ENCODE measurements at regions not wholly inside any gene's neighbourhood (a gene's known extent, or its start where the extent isn't known, plus 50 kb on each side); places are given as distances from the start of the nearest gene placed in this dataset.

DNA sequence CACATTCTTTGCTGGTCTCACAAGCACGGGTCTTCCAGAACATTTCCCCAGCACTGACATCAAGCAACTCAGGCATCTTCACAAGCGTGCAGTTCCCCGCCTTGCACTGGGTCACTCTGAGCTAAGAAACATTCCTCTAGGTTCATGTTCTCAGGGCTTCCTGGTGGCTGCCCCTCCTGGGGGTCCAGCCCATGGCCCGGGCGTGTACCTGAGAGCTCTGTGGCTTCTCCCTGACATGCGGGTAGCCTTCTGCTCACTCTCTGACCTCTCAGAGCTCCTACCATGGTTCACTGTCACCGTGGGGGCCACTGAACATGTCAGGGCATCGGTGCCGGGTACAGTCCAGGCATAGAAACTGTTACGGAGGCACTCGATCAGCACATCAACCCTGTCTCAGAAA, 87.5 kb downstream of the OLFM1 start:
- TF ChIP-seq, protein P1, sequence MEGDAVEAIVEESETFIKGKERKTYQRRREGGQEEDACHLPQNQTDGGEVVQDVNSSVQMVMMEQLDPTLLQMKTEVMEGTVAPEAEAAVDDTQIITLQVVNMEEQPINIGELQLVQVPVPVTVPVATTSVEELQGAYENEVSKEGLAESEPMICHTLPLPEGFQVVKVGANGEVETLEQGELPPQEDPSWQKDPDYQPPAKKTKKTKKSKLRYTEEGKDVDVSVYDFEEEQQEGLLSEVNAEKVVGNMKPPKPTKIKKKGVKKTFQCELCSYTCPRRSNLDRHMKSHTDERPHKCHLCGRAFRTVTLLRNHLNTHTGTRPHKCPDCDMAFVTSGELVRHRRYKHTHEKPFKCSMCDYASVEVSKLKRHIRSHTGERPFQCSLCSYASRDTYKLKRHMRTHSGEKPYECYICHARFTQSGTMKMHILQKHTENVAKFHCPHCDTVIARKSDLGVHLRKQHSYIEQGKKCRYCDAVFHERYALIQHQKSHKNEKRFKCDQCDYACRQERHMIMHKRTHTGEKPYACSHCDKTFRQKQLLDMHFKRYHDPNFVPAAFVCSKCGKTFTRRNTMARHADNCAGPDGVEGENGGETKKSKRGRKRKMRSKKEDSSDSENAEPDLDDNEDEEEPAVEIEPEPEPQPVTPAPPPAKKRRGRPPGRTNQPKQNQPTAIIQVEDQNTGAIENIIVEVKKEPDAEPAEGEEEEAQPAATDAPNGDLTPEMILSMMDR (IDR thresholded peaks at IDR 0.05; ENCODE audit: low read depth, low read length): no peak
- TF ChIP-seq, protein P2, sequence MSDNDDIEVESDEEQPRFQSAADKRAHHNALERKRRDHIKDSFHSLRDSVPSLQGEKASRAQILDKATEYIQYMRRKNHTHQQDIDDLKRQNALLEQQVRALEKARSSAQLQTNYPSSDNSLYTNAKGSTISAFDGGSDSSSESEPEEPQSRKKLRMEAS (IDR thresholded peaks at IDR 0.05; ENCODE audit: low read depth, low read length): no peak

Data from NB4 (cell line).